Esophagus squamous epithelium (tissue), 5 donors: ENCODE measurements at regions not wholly inside any gene's neighbourhood (a gene's known extent, or its start where the extent isn't known, plus 50 kb on each side); places are given as distances from the start of the nearest gene placed in this dataset.
"Not testable (repeated sequence)": the region's sequence is repeated elsewhere in the genome, so short reads cannot be mapped to it uniquely, and the experiment has no call there.

Experiments used
- DNase-seq: peaks from one replicate; lab custom pipeline; 2025; lab: John Stamatoyannopoulos, UW
- H3K27ac ChIP-seq, 4 donors: fragments of 200-600 bp; sonication (generic); one replicate each; pipeline ENCODE4 v1.5.1; 2016 to 2019; ENCODE audit warnings: mild to moderate bottlenecking in 1 of 4
- H3K27me3 ChIP-seq, 4 donors: fragments of 200-600 bp; sonication (generic); 1 replicate in 3 of 4; 2 replicates in 1 of 4; pipeline versions ENCODE4 v1.5.1 to v1.6.0; 2017 to 2021; ENCODE audit warnings: antibody characterized with exemption in 1 of 4
- H3K36me3 ChIP-seq, 3 donors: fragments of 200-600 bp; sonication (generic); one replicate each; pipeline ENCODE4 v1.5.1; 2016 to 2019
- H3K4me1 ChIP-seq, 3 donors: fragments of 200-600 bp; sonication (generic); one replicate each; pipeline ENCODE4 v1.5.1; 2017 to 2019
- H3K4me3 ChIP-seq, 4 donors: fragments of 200-600 bp; sonication (generic); 1 replicate in 3 of 4; 2 replicates in 1 of 4; pipeline ENCODE4 v1.5.1; 2016 to 2019; ENCODE audit warnings: mild to moderate bottlenecking in 2 of 4, moderate library complexity in 1 of 4
- H3K9me3 ChIP-seq, 3 donors: fragments of 200-600 bp; sonication (generic); one replicate each; pipeline ENCODE4 v1.5.1; 2016 to 2019
- CTCF ChIP-seq, 6 experiments: fragments of 450-650 bp in 4 of 6; fragments of 200-600 bp in 2 of 6; sonication (generic) in 2 of 6; IDR thresholded peaks; one replicate each; pipeline ENCODE4 v1.5.1; 2016 to 2019; ENCODE audit warnings: antibody characterized with exemption in 6 of 6, mild to moderate bottlenecking in 4 of 6, moderate library complexity in 4 of 6
- POLR2A ChIP-seq, 4 donors: fragments of 450-650 bp; IDR thresholded peaks; one replicate each; pipeline ENCODE4 v1.6.1; 2017; ENCODE audit warnings: antibody characterized with exemption in 4 of 4, mild to moderate bottlenecking in 4 of 4, moderate library complexity in 3 of 4
- WGBS, 2 donors: methylation state at CpG; one replicate each; pipeline ENCODE4 v1.1.5; 2018; 5-methylcytosine and 5-hydroxymethylcytosine counted together
- intact Hi-C: fragments of 100-400 bp; cut with DNase I; formaldehyde crosslinking; loops from one replicate; pipeline ENCODE4 v1.15.0; 2022
- donor health status: DM: yes; HTN: yes; CAD: no.

GRCh38 chr12:116662612-116663144, 75.2 kb downstream of the SPRING1 start:
- no peaks in the 10 kb centered on the region for H3K9me3 ChIP-seq
- intact Hi-C loops = no loop called here
- no peak for TF ChIP-seq POLR2A (IDR thresholded peaks at IDR 0.05)
- DNase-seq = no peak
- WGBS, 2 donors = 36 to 43% methylated on average over 6 to 8 of the region's 21 CpGs
- H3K4me1 ChIP-seq = peaks cover 9 to 32% (median 17%) of the 10 kb centered on the region in 3 donors
- H3K36me3 ChIP-seq = no peaks in the 10 kb centered on the region
- H3K27me3 ChIP-seq = peaks cover 0 to 6% (median 0%) of the 10 kb centered on the region in 4 donors
- no peak overlapping the region for H3K4me3 ChIP-seq
- H3K27ac ChIP-seq = no peak overlapping the region

- peaks cover 9 to 32% (median 17%) of the 10 kb centered on the region in 3 donors for H3K4me1 ChIP-seq
- WGBS, 2 donors = 98% methylated on average over 10 to 14 of the region's 18 CpGs
- TF ChIP-seq POLR2A (IDR thresholded peaks at IDR 0.05) (no peak), CTCF (IDR thresholded peaks at IDR 0.05) (no peak)
- H3K27me3 ChIP-seq = peaks cover 0 to 6% (median 0%) of the 10 kb centered on the region in 4 donors
- DNase-seq = no peak
- intact Hi-C loops = no loop called here
- H3K4me3 ChIP-seq = no peak overlapping the region
- no peaks in the 10 kb centered on the region for H3K9me3 ChIP-seq
- no peaks in the 10 kb centered on the region for H3K36me3 ChIP-seq
- no peak overlapping the region for H3K27ac ChIP-seq
Observed at GRCh38 chr12:116661341-116661740, 76.5 kb downstream of the SPRING1 start.

- H3K27ac ChIP-seq, DNase-seq, H3K27me3 ChIP-seq, intact Hi-C loops, H3K36me3 ChIP-seq, H3K4me3 ChIP-seq, H3K9me3 ChIP-seq: not testable (repeated sequence)
- WGBS, 2 donors = 100% methylated on average over 2 to 4 of the region's 34 CpGs
- peaks cover 9 to 32% (median 17%) of the 10 kb centered on the region in 3 donors for H3K4me1 ChIP-seq
Observed at GRCh38 chr12:116660740-116661139, 77.1 kb downstream of the SPRING1 start.

GRCh38 chr12:116659771-116660481, 77.9 kb downstream of the SPRING1 start:
- intact Hi-C loops = no loop called here
- Histone ChIP-seq H3K4me3 (no peak overlapping the region), H3K4me1 (peaks cover 9 to 32% (median 17%) of the 10 kb centered on the region in 3 donors), H3K27me3 (peaks cover 0 to 6% (median 0%) of the 10 kb centered on the region in 4 donors), H3K9me3 (no peaks in the 10 kb centered on the region), H3K36me3 (no peaks in the 10 kb centered on the region), H3K27ac (no peak overlapping the region)
- TF ChIP-seq CTCF (IDR thresholded peaks at IDR 0.05) = no peak
- TF ChIP-seq POLR2A (IDR thresholded peaks at IDR 0.05) = no peak
- no peak for DNase-seq
- 72 to 77% methylated on average over 9 to 13 of the region's 13 CpGs for WGBS, 2 donors

GRCh38 chr12:116657921-116658495, 79.9 kb downstream of the SPRING1 start:
- Histone ChIP-seq H3K36me3 (no peaks in the 10 kb centered on the region), H3K4me1 (peaks cover 9 to 30% (median 17%) of the 10 kb centered on the region in 3 donors), H3K27me3 (peaks cover 0 to 6% (median 0%) of the 10 kb centered on the region in 4 donors), H3K9me3 (no peaks in the 10 kb centered on the region), H3K4me3 (peak overlapping the region; percentile 4 to 54 (median 16)), H3K27ac (peak overlapping the region in 3 of 4 donors; percentile 35 to 76 (median 67))
- no peak for DNase-seq
- no peak for TF ChIP-seq POLR2A (IDR thresholded peaks at IDR 0.05)
- no peak for TF ChIP-seq CTCF (IDR thresholded peaks at IDR 0.05)
- intact Hi-C loops = no loop called here
- 44 to 47% methylated on average over 11 of the region's 11 CpGs for WGBS, 2 donors

GRCh38 chr12:116656306-116656705, 81.6 kb downstream of the SPRING1 start:
- no peak overlapping the region for H3K4me3 ChIP-seq
- intact Hi-C loops = no loop called here
- H3K9me3 ChIP-seq = no peaks in the 10 kb centered on the region
- peaks cover 9 to 21% (median 9%) of the 10 kb centered on the region in 3 donors for H3K4me1 ChIP-seq
- no peaks in the 10 kb centered on the region for H3K27me3 ChIP-seq
- no peak overlapping the region for H3K27ac ChIP-seq
- whole genome bisulfite sequencing, 2 donors = 71 to 89% methylated on average over 5 of the region's 5 CpGs
- H3K36me3 ChIP-seq = no peaks in the 10 kb centered on the region
- no peak for DNase-seq
- no peak for TF ChIP-seq POLR2A (IDR thresholded peaks at IDR 0.05)
- TF ChIP-seq CTCF (IDR thresholded peaks at IDR 0.05) = no peak
